MCF 10A (cell line): ENCODE measurements at regions not wholly inside any gene's neighbourhood (a gene's known extent, or its start where the extent isn't known, plus 50 kb on each side); places are given as distances from the start of the nearest gene placed in this dataset.

Experiments used
- BruUV-seq: library from RNA; stranded (reverse); fragments of 400-500 nt; replicated peaks from 2 replicates; lab custom pipeline; 2021; lab: Mats Ljungman, UMichigan
- CTCF ChIA-PET: fragments of 300-600 bp; sonication (Branson Sonifier 250); formaldehyde crosslinking; extraction: SDS; loops from one replicate; lab custom pipeline; 2021; ENCODE audit warnings: antibody characterized with exemption, inconsistent platforms; lab: Yijun Ruan, JAX
- POLR2A ChIA-PET: fragments of 300-600, 350-650 bp; sonication (Branson Sonifier 250); formaldehyde crosslinking; extraction: SDS; loops from one replicate; lab custom pipeline; 2020; ENCODE audit warnings: antibody characterized with exemption, inconsistent platforms; lab: Yijun Ruan, JAX
- DNase-seq: peaks from one replicate; pipeline ENCODE4 v3.0.0-alpha.2; 2018; ENCODE audit not compliant: unreplicated experiment
- H3K27ac Mint-ChIP-seq: one replicate; pipeline ENCODE4 v1.8.0; 2022; ENCODE audit warnings: mild to moderate bottlenecking, low read depth, mixed read lengths; ENCODE audit not compliant: unreplicated experiment
- H3K27me3 Mint-ChIP-seq: one replicate; pipeline ENCODE4 v1.8.0; 2022; ENCODE audit warnings: mixed read lengths; ENCODE audit not compliant: insufficient read depth, unreplicated experiment
- H3K36me3 Mint-ChIP-seq: one replicate; pipeline ENCODE4 v1.8.0; 2022; ENCODE audit warnings: mild to moderate bottlenecking, moderate library complexity, mixed read lengths; ENCODE audit not compliant: insufficient read depth, unreplicated experiment
- H3K4me1 Mint-ChIP-seq: one replicate; pipeline ENCODE4 v1.8.0; 2022; ENCODE audit warnings: mixed read lengths; ENCODE audit not compliant: insufficient read depth, unreplicated experiment
- H3K4me3 Mint-ChIP-seq: one replicate; pipeline ENCODE4 v1.8.0; 2022; ENCODE audit warnings: mild to moderate bottlenecking, moderate library complexity, mixed read lengths; ENCODE audit not compliant: unreplicated experiment
- H3K9me3 Mint-ChIP-seq: one replicate; pipeline ENCODE4 v1.8.0; 2022; ENCODE audit warnings: mixed read lengths; ENCODE audit not compliant: unreplicated experiment
- CTCF ChIP-seq: fragments of 200-600 bp; IDR thresholded peaks from one replicate; pipeline ENCODE4 v1.8.0; 2022; ENCODE audit warnings: antibody characterized with exemption, mild to moderate bottlenecking; ENCODE audit not compliant: unreplicated experiment
- intact Hi-C: fragments of 100-400 bp; cut with micrococcal nuclease; formaldehyde crosslinking; loops from 2 replicates; pipeline ENCODE4 v1.14.1; 2022

- peak overlapping the region; percentile 4 for H3K27ac Mint-ChIP-seq
- intact Hi-C loops: loop anchor here (2.0 kb wide), 1 partner anchor 93 kb away; no protein-coding TSS in a partner anchor
- no peak overlapping the region for H3K4me3 Mint-ChIP-seq
- ChIA-PET POLR2A (interaction anchor here (0.6 kb wide), 1 partner anchor 733 kb away, joined by 4 read pairs; no protein-coding TSS in a partner anchor), CTCF (no interaction called here)
- no peaks in the 10 kb centered on the region for H3K27me3 Mint-ChIP-seq
- H3K36me3 Mint-ChIP-seq: peaks cover 4% of the 10 kb centered on the region
- peak; percentile 94 for DNase-seq
- H3K9me3 Mint-ChIP-seq: no peaks in the 10 kb centered on the region
- TF ChIP-seq CTCF: no peak
- BruUV-seq: no TSS peak
- peaks cover 34% of the 10 kb centered on the region for H3K4me1 Mint-ChIP-seq
Observed at GRCh38 chr3:40877631-40878463, 321.5 kb upstream of the CTNNB1 start.

- Mint-ChIP-seq H3K36me3 (peaks cover 4% of the 10 kb centered on the region), H3K4me1 (peaks cover 34% of the 10 kb centered on the region), H3K4me3 (no peak overlapping the region), H3K27ac (peak overlapping the region; percentile 4), H3K9me3 (no peaks in the 10 kb centered on the region), H3K27me3 (no peaks in the 10 kb centered on the region)
- no peak for DNase-seq
- ChIA-PET POLR2A (interaction anchor here (0.6 kb wide), 2 partner anchors 357 to 733 kb away, joined by 3 to 4 read pairs; no protein-coding TSS in a partner anchor), CTCF (no interaction called here)
- intact Hi-C loops: loop anchor here (2.0 kb wide), 1 partner anchor 92 kb away; no protein-coding TSS in a partner anchor
- no peak for TF ChIP-seq CTCF
- no TSS peak for BruUV-seq
Observed at GRCh38 chr3:40878464-40878905, 320.8 kb upstream of the CTNNB1 start.

GRCh38 chr3:40885430-40885829 lies 313.9 kb upstream of the CTNNB1 start:
- Mint-ChIP-seq H3K4me1 (no peaks in the 10 kb centered on the region), H3K36me3 (no peaks in the 10 kb centered on the region), H3K27ac (no peak overlapping the region), H3K27me3 (no peaks in the 10 kb centered on the region), H3K4me3 (no peak overlapping the region), H3K9me3 (no peaks in the 10 kb centered on the region)
- ChIA-PET POLR2A (no interaction called here), CTCF (no interaction called here)
- no peak for DNase-seq
- intact Hi-C loops: no loop called here
- no TSS peak for BruUV-seq
- TF ChIP-seq CTCF: no peak

- Mint-ChIP-seq H3K4me1 (no peaks in the 10 kb centered on the region), H3K27ac (no peak overlapping the region), H3K27me3 (no peaks in the 10 kb centered on the region), H3K4me3 (no peak overlapping the region), H3K36me3 (no peaks in the 10 kb centered on the region), H3K9me3 (no peaks in the 10 kb centered on the region)
- ChIA-PET POLR2A (no interaction called here), CTCF (interaction anchor here (0.6 kb wide), 1 partner anchor 145 kb away, joined by 3 read pairs; no protein-coding TSS in a partner anchor)
- no peak for TF ChIP-seq CTCF
- no peak for DNase-seq
- intact Hi-C loops: no loop called here
- BruUV-seq: no TSS peak
Observed at GRCh38 chr3:40886660-40887425, 312.5 kb upstream of the CTNNB1 start.
